HFFc6 (cell line): ENCODE measurements at regions not wholly inside any gene's neighbourhood (a gene's known extent, or its start where the extent isn't known, plus 50 kb on each side); places are given as distances from the start of the nearest gene placed in this dataset.

Experiments used
- DNase-seq: peaks from one replicate; pipeline ENCODE4 v3.0.0-alpha.2; 2018
- H3K27ac Mint-ChIP-seq: 2 replicates; pipeline ENCODE4 v1.8.0; 2020; ENCODE audit warnings: mild to moderate bottlenecking, mixed read lengths
- H3K27me3 Mint-ChIP-seq: 2 replicates; pipeline ENCODE4 v1.8.0; 2021; ENCODE audit warnings: mild to moderate bottlenecking, moderate library complexity, mixed read lengths; ENCODE audit not compliant: insufficient read depth
- H3K36me3 Mint-ChIP-seq: 2 replicates; pipeline ENCODE4 v1.8.0; 2021; ENCODE audit warnings: low read depth, mixed read lengths
- H3K4me1 Mint-ChIP-seq: 2 replicates; pipeline ENCODE4 v1.8.0; 2020; ENCODE audit warnings: low read depth, mixed read lengths
- H3K4me3 Mint-ChIP-seq: 2 replicates; pipeline ENCODE4 v1.8.0; 2020; ENCODE audit warnings: mild to moderate bottlenecking, moderate library complexity, mixed read lengths
- H3K9me3 Mint-ChIP-seq: 2 replicates; pipeline ENCODE4 v1.8.0; 2020; ENCODE audit warnings: mild to moderate bottlenecking, mixed read lengths
- CTCF ChIP-seq: fragments of 200-600 bp; sonication (generic); IDR thresholded peaks from 2 replicates; pipeline ENCODE4 v1.5.0; 2021; ENCODE audit warnings: antibody characterized with exemption, mild to moderate bottlenecking

GRCh38 chr18:38221476-38222100, 656.0 kb upstream of the CELF4 start:
- H3K9me3 Mint-ChIP-seq = peaks cover 46% of the 10 kb centered on the region
- H3K36me3 Mint-ChIP-seq = no peaks in the 10 kb centered on the region
- no peak for TF ChIP-seq CTCF
- no peak overlapping the region for H3K27ac Mint-ChIP-seq
- no peak overlapping the region for H3K4me3 Mint-ChIP-seq
- DNase-seq = no peak
- H3K27me3 Mint-ChIP-seq = no peaks in the 10 kb centered on the region
- no peaks in the 10 kb centered on the region for H3K4me1 Mint-ChIP-seq

- Mint-ChIP-seq H3K4me1 (no peaks in the 10 kb centered on the region), H3K4me3 (no peak overlapping the region), H3K27ac (no peak overlapping the region), H3K9me3 (peaks cover 50% of the 10 kb centered on the region), H3K27me3 (no peaks in the 10 kb centered on the region), H3K36me3 (no peaks in the 10 kb centered on the region)
- no peak for DNase-seq
- TF ChIP-seq CTCF = no peak
These were observed 633.4 kb upstream of the CELF4 start for GRCh38 chr18:38198956-38199355.

- no peak for DNase-seq
- Mint-ChIP-seq H3K27me3 (no peaks in the 10 kb centered on the region), H3K9me3 (peaks cover 54% of the 10 kb centered on the region), H3K4me3 (no peak overlapping the region), H3K27ac (no peak overlapping the region), H3K36me3 (no peaks in the 10 kb centered on the region), H3K4me1 (no peaks in the 10 kb centered on the region)
- TF ChIP-seq CTCF = no peak
These were observed 632.9 kb upstream of the CELF4 start for GRCh38 chr18:38198526-38198925.

- H3K27ac Mint-ChIP-seq = no peak overlapping the region
- no peaks in the 10 kb centered on the region for H3K36me3 Mint-ChIP-seq
- DNase-seq = no peak
- no peak overlapping the region for H3K4me3 Mint-ChIP-seq
- H3K9me3 Mint-ChIP-seq = peaks cover 36% of the 10 kb centered on the region
- H3K27me3 Mint-ChIP-seq = no peaks in the 10 kb centered on the region
- H3K4me1 Mint-ChIP-seq = no peaks in the 10 kb centered on the region
- TF ChIP-seq CTCF = no peak
These were observed 620.9 kb upstream of the CELF4 start for GRCh38 chr18:38186491-38186890.

- no peaks in the 10 kb centered on the region for H3K36me3 Mint-ChIP-seq
- no peaks in the 10 kb centered on the region for H3K4me1 Mint-ChIP-seq
- no peaks in the 10 kb centered on the region for H3K27me3 Mint-ChIP-seq
- H3K9me3 Mint-ChIP-seq = peaks cover 25% of the 10 kb centered on the region
- TF ChIP-seq CTCF = no peak
- H3K27ac Mint-ChIP-seq = no peak overlapping the region
- no peak for DNase-seq
- no peak overlapping the region for H3K4me3 Mint-ChIP-seq
These were observed 609.0 kb upstream of the CELF4 start for GRCh38 chr18:38174594-38174993.

- no peaks in the 10 kb centered on the region for H3K4me1 Mint-ChIP-seq
- H3K36me3 Mint-ChIP-seq = no peaks in the 10 kb centered on the region
- no peak overlapping the region for H3K4me3 Mint-ChIP-seq
- no peak for DNase-seq
- H3K27ac Mint-ChIP-seq = no peak overlapping the region
- H3K9me3 Mint-ChIP-seq = peaks cover 25% of the 10 kb centered on the region
- no peaks in the 10 kb centered on the region for H3K27me3 Mint-ChIP-seq
- TF ChIP-seq CTCF = no peak
These were observed 608.6 kb upstream of the CELF4 start for GRCh38 chr18:38174173-38174572.
